C4-2B (cell line): ENCODE measurements at regions not wholly inside any gene's neighbourhood (a gene's known extent, or its start where the extent isn't known, plus 50 kb on each side); places are given as distances from the start of the nearest gene placed in this dataset.

Experiments
- CTCF ChIP-seq: fragments of 450-650 bp; conservative IDR thresholded peaks from 2 replicates; pipeline ENCODE4 v1.5.1; 2017; ENCODE audit warnings: mild to moderate bottlenecking
- ZFX ChIP-seq: fragments of 450-650 bp; IDR thresholded peaks from 2 replicates; pipeline ENCODE4 v1.6.1; 2017

- TF ChIP-seq CTCF (no peak), ZFX (no peak)
Measured at GRCh38 chr11:32526760-32527159, 56.9 kb upstream of the EIF3M start.
